OCI-LY1 (cell line): ENCODE measurements at regions not wholly inside any gene's neighbourhood (a gene's known extent, or its start where the extent isn't known, plus 50 kb on each side); places are given as distances from the start of the nearest gene placed in this dataset.
A peak's percentile ranks its signal among the peaks of the same experiment; 100 is the strongest.

Experiments used
- H2AFZ ChIP-seq: fragments of 200-600 bp; sonication (generic), shearing (Covaris generic); 2 replicates; pipeline ENCODE4 v1.6.0; 2014; ENCODE audit warnings: antibody characterized with exemption, mild to moderate bottlenecking, low read length
- H3F3A ChIP-seq: fragments of 200-600 bp; sonication (generic), shearing (Covaris generic); 2 replicates; pipeline ENCODE4 v1.6.0; 2014; ENCODE audit warnings: mild to moderate bottlenecking, antibody characterized with exemption, low read length, moderate library complexity; ENCODE audit not compliant: insufficient read depth
- H3K27ac ChIP-seq: fragments of 200-600 bp; sonication (generic); 2 replicates; pipeline ENCODE4 v1.5.1; 2014; ENCODE audit warnings: low read length, mixed run types, mild to moderate bottlenecking, low read depth; ENCODE audit not compliant: poor library complexity, severe bottlenecking
- H3K27me3 ChIP-seq: fragments of 200-600 bp; sonication (generic); 2 replicates; pipeline ENCODE4 v1.6.0; 2014; ENCODE audit warnings: antibody characterized with exemption, mild to moderate bottlenecking, low read length, moderate library complexity; ENCODE audit not compliant: insufficient read depth
- H3K36me3 ChIP-seq: fragments of 200-600 bp; sonication (generic); 2 replicates; pipeline ENCODE4 v1.6.1; 2014; ENCODE audit warnings: mild to moderate bottlenecking, antibody characterized with exemption, low read length, moderate library complexity, mixed read lengths; ENCODE audit not compliant: insufficient read depth
- H3K4me1 ChIP-seq: fragments of 200-600 bp; sonication (generic); 2 replicates; pipeline ENCODE4 v1.5.1; 2014; ENCODE audit warnings: mild to moderate bottlenecking, low read length, moderate library complexity; ENCODE audit not compliant: insufficient read depth, severe bottlenecking
- H3K4me2 ChIP-seq: fragments of 200-600 bp; sonication (generic), shearing (Covaris generic); 2 replicates; pipeline ENCODE4 v1.6.1; 2014; ENCODE audit warnings: low read length
- H3K4me3 ChIP-seq: fragments of 200-600 bp; sonication (generic); 2 replicates; pipeline ENCODE4 v1.5.1; 2014; ENCODE audit warnings: low read length, low read depth, mild to moderate bottlenecking, mixed read lengths; ENCODE audit not compliant: poor library complexity, severe bottlenecking
- H3K79me2 ChIP-seq: fragments of 200-600 bp; shearing (Covaris generic); 2 replicates; pipeline ENCODE4 v1.6.1; 2016; ENCODE audit warnings: mixed run types, low read length, mixed read lengths; ENCODE audit not compliant: insufficient read depth
- H3K9ac ChIP-seq: fragments of 200-600 bp; sonication (generic), shearing (Covaris generic); 2 replicates; pipeline ENCODE4 v1.6.1; 2014; ENCODE audit warnings: mild to moderate bottlenecking, low read length, mixed read lengths
- H3K9me2 ChIP-seq: fragments of 200-600 bp; sonication (generic), shearing (Covaris generic); 2 replicates; pipeline ENCODE4 v1.6.1; 2014; ENCODE audit warnings: low read depth, mild to moderate bottlenecking, low read length, mixed read lengths
- H3K9me3 ChIP-seq: fragments of 200-600 bp; shearing (Covaris generic); 2 replicates; pipeline ENCODE4 v1.6.1; 2014; ENCODE audit warnings: low read length, mixed read lengths
- H4K20me1 ChIP-seq: fragments of 200-600 bp; sonication (generic), shearing (Covaris generic); 2 replicates; pipeline ENCODE4 v1.6.0; 2016; ENCODE audit warnings: mild to moderate bottlenecking, low read length; ENCODE audit not compliant: insufficient read depth
- CTCF ChIP-seq: fragments of 200-600 bp; sonication (generic), shearing (Covaris generic); IDR thresholded peaks from 2 replicates; pipeline ENCODE4 v1.5.1; 2017; ENCODE audit warnings: mild to moderate bottlenecking, antibody characterized with exemption, low read length, moderate library complexity, mixed read lengths
- EZH2 ChIP-seq: fragments of 200-600 bp; sonication (generic), shearing (Covaris generic); IDR thresholded peaks from 2 replicates; pipeline ENCODE4 v1.8.0; 2017; ENCODE audit warnings: borderline replicate concordance, mixed run types, mild to moderate bottlenecking, antibody characterized with exemption, low read length, moderate library complexity, mixed read lengths

- Histone ChIP-seq H3K4me3 (no peak overlapping the region), H3K9me2 (no peaks in the 10 kb centered on the region), H2AFZ (no peak overlapping the region), H3K27me3 (no peaks in the 10 kb centered on the region), H3K79me2 (no peaks in the 10 kb centered on the region), H3K27ac (no peak overlapping the region), H3K9ac (no peak overlapping the region), H3K9me3 (no peaks in the 10 kb centered on the region), H3K36me3 (no peaks in the 10 kb centered on the region), H3K4me1 (no peaks in the 10 kb centered on the region), H3F3A (no peaks in the 10 kb centered on the region), H4K20me1 (no peaks in the 10 kb centered on the region), H3K4me2 (no peak overlapping the region)
- TF ChIP-seq CTCF (no peak), EZH2 (no peak)
Observed at GRCh38 chr18:45304558-45304957, 310.7 kb upstream of the SLC14A2 start.

GRCh38 chr18:45312555-45313126 is 302.6 kb upstream of the SLC14A2 start:
- no peaks in the 10 kb centered on the region for H3K4me1 ChIP-seq
- H3K27me3 ChIP-seq: no peaks in the 10 kb centered on the region
- no peaks in the 10 kb centered on the region for H3K36me3 ChIP-seq
- H3K9me2 ChIP-seq: no peaks in the 10 kb centered on the region
- no peaks in the 10 kb centered on the region for H4K20me1 ChIP-seq
- no peak overlapping the region for H3K9ac ChIP-seq
- no peak overlapping the region for H3K4me3 ChIP-seq
- no peaks in the 10 kb centered on the region for H3K79me2 ChIP-seq
- no peaks in the 10 kb centered on the region for H3K9me3 ChIP-seq
- no peaks in the 10 kb centered on the region for H3F3A ChIP-seq
- H3K4me2 ChIP-seq: no peak overlapping the region
- H2AFZ ChIP-seq: no peak overlapping the region
- TF ChIP-seq EZH2 (no peak), CTCF (no peak)
- H3K27ac ChIP-seq: no peak overlapping the region

GRCh38 chr18:45316127-45316526 is 299.1 kb upstream of the SLC14A2 start:
- Histone ChIP-seq H3K36me3 (no peaks in the 10 kb centered on the region), H3K9me2 (no peaks in the 10 kb centered on the region), H3K27me3 (no peaks in the 10 kb centered on the region), H3K4me1 (no peaks in the 10 kb centered on the region), H2AFZ (no peak overlapping the region), H3K4me2 (no peak overlapping the region), H3K9me3 (no peaks in the 10 kb centered on the region), H4K20me1 (no peaks in the 10 kb centered on the region), H3K79me2 (no peaks in the 10 kb centered on the region), H3K27ac (no peak overlapping the region), H3K9ac (no peak overlapping the region), H3K4me3 (no peak overlapping the region), H3F3A (no peaks in the 10 kb centered on the region)
- no peak for TF ChIP-seq EZH2
- TF ChIP-seq CTCF: peak; percentile 27; the same call in 1 of the 2 replicates
